Parathyroid adenoma (tissue), 2 donors: ENCODE measurements at regions not wholly inside any gene's neighbourhood (a gene's known extent, or its start where the extent isn't known, plus 50 kb on each side); places are given as distances from the start of the nearest gene placed in this dataset.

Experiments used
- H2AFZ ChIP-seq: fragments of 300-600 bp; sonication (generic); one replicate; pipeline ENCODE4 v1.7.0; 2017; ENCODE audit warnings: antibody characterized with exemption, mild to moderate bottlenecking
- H3K27ac ChIP-seq: fragments of 300-600 bp; sonication (generic); one replicate; pipeline ENCODE4 v1.7.0; 2017
- H3K27me3 ChIP-seq: fragments of 300-600 bp; sonication (generic); one replicate; pipeline ENCODE4 v1.7.0; 2017; ENCODE audit warnings: low read length; ENCODE audit not compliant: control insufficient read depth, insufficient read depth
- H3K36me3 ChIP-seq: fragments of 300-600 bp; sonication (generic); one replicate; pipeline ENCODE4 v1.7.0; 2017; ENCODE audit warnings: low read length; ENCODE audit not compliant: control insufficient read depth, insufficient read depth
- H3K4me1 ChIP-seq: fragments of 300-600 bp; sonication (generic); one replicate; pipeline ENCODE4 v1.7.0; 2017; ENCODE audit warnings: control low read depth
- H3K4me2 ChIP-seq: fragments of 300-600 bp; sonication (generic); one replicate; pipeline ENCODE4 v1.7.0; 2017; ENCODE audit warnings: low read length
- H3K4me3 ChIP-seq: fragments of 300-600 bp; sonication (generic); one replicate; pipeline ENCODE4 v1.7.0; 2017; ENCODE audit warnings: low read depth, low read length
- H3K79me2 ChIP-seq: fragments of 300-600 bp; sonication (generic); one replicate; pipeline ENCODE4 v1.7.0; 2017; ENCODE audit warnings: control low read depth
- H3K9ac ChIP-seq: fragments of 300-600 bp; sonication (generic); one replicate; pipeline ENCODE4 v1.7.0; 2017; ENCODE audit warnings: mild to moderate bottlenecking
- H3K9me3 ChIP-seq: fragments of 300-600 bp; sonication (generic); one replicate; pipeline ENCODE4 v1.7.0; 2017; ENCODE audit warnings: low read length; ENCODE audit not compliant: control insufficient read depth
- CTCF ChIP-seq: fragments of 300-600 bp; sonication (generic); IDR thresholded peaks from one replicate; pipeline ENCODE4 v1.7.0; 2017; ENCODE audit warnings: antibody characterized with exemption, mild to moderate bottlenecking
- donor health status: primary hyperparathyroidism.

GRCh38 chr15:87756072-87756471 lies 500.5 kb downstream of the NTRK3 start:
- Histone ChIP-seq H3K27me3 (no peaks in the 10 kb centered on the region), H3K27ac (no peak overlapping the region), H3K4me3 (no peak overlapping the region), H2AFZ (no peak overlapping the region), H3K79me2 (no peaks in the 10 kb centered on the region), H3K4me1 (no peaks in the 10 kb centered on the region), H3K9ac (no peak overlapping the region), H3K4me2 (no peak overlapping the region), H3K36me3 (no peaks in the 10 kb centered on the region), H3K9me3 (no peaks in the 10 kb centered on the region)
- no peak for TF ChIP-seq CTCF

DNA sequence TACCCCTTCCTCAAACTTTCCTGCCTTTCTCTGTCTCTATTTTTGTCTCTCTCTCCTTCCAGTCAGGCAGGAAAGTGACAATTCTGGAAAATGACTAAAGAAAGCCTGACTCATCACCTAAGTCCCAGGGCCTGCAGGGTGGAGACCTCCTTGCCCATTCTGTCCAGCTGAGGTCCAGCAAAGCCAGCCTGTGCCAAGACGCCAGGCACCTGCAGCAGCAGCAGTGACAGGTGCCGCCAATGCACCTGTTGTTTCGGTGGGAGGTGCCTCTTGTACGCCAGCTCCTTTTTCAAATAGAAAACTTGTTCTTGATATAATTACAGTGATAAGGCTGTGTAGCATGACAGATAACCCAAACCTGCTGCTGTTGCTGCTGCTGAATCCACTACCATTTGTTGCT lies 501.3 kb downstream of the NTRK3 start:
- Histone ChIP-seq H3K4me2 (no peak overlapping the region), H2AFZ (no peak overlapping the region), H3K4me1 (no peaks in the 10 kb centered on the region), H3K27me3 (no peaks in the 10 kb centered on the region), H3K36me3 (no peaks in the 10 kb centered on the region), H3K9ac (no peak overlapping the region), H3K27ac (no peak overlapping the region), H3K79me2 (no peaks in the 10 kb centered on the region), H3K4me3 (no peak overlapping the region), H3K9me3 (no peaks in the 10 kb centered on the region)
- no peak for TF ChIP-seq CTCF

DNA sequence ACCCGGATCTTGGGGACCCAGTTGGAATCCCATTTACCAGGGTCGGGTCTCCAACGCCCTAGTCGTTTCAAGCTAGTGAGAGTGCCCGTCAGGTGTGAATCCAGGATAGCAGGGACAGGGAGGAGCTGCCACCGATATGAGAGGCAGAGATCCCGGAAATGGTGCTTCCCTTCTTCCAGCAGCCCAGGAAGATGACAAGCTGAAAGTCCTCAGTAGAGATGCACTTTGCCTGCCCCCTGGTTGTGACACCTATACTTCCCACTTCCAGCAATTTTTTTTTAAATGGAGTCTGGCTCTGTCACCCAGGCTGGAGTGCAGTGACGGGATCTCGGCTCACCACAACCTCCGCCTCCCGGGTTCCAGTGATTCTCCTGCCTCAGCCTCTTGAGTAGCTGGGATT lies 503.0 kb downstream of the NTRK3 start:
- TF ChIP-seq CTCF: no peak
- H3K27me3 ChIP-seq: no peaks in the 10 kb centered on the region
- no peak overlapping the region for H3K9ac ChIP-seq
- H3K4me1 ChIP-seq: no peaks in the 10 kb centered on the region
- H3K36me3 ChIP-seq: no peaks in the 10 kb centered on the region
- no peaks in the 10 kb centered on the region for H3K9me3 ChIP-seq
- no peak overlapping the region for H2AFZ ChIP-seq
- no peak overlapping the region for H3K27ac ChIP-seq
- no peak overlapping the region for H3K4me2 ChIP-seq
- no peaks in the 10 kb centered on the region for H3K79me2 ChIP-seq
- H3K4me3 ChIP-seq: no peak overlapping the region

- no peak overlapping the region for H2AFZ ChIP-seq
- H3K79me2 ChIP-seq: no peaks in the 10 kb centered on the region
- no peak overlapping the region for H3K9ac ChIP-seq
- H3K27ac ChIP-seq: no peak overlapping the region
- H3K27me3 ChIP-seq: no peaks in the 10 kb centered on the region
- no peaks in the 10 kb centered on the region for H3K36me3 ChIP-seq
- no peaks in the 10 kb centered on the region for H3K4me1 ChIP-seq
- no peaks in the 10 kb centered on the region for H3K9me3 ChIP-seq
- H3K4me2 ChIP-seq: no peak overlapping the region
- TF ChIP-seq CTCF: no peak
- no peak overlapping the region for H3K4me3 ChIP-seq
Observed at GRCh38 chr15:87752250-87752951, 504.1 kb downstream of the NTRK3 start.

DNA sequence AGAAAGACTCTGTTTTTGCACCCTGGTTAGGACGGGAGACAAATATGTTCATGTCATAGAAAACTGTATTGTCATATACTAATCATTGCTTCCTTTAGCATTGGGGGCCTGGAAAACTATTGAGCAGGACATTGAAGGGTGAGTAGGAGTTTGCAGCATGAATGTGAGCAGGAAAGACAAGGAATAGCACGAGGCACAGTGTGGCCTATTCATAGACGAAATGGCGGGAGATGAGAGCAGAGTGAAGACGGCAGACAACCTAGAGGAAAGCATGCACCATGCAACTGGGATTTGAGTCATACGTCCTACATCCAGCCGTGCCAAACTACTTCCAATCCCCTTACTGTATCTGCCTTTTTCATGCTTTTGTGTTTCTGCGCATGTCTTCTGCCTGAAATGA lies 508.1 kb downstream of the NTRK3 start:
- Histone ChIP-seq H3K9ac (no peak overlapping the region), H3K36me3 (no peaks in the 10 kb centered on the region), H3K4me3 (no peak overlapping the region), H3K4me1 (no peaks in the 10 kb centered on the region), H3K27me3 (no peaks in the 10 kb centered on the region), H3K9me3 (no peaks in the 10 kb centered on the region), H3K4me2 (no peak overlapping the region), H2AFZ (no peak overlapping the region), H3K27ac (no peak overlapping the region), H3K79me2 (no peaks in the 10 kb centered on the region)
- TF ChIP-seq CTCF: no peak
